MM.1S (cell line): ENCODE measurements at regions not wholly inside any gene's neighbourhood (a gene's known extent, or its start where the extent isn't known, plus 50 kb on each side); places are given as distances from the start of the nearest gene placed in this dataset.

ENCODE experiments used
- DNase-seq: peaks from one replicate; pipeline ENCODE4 v3.0.0-alpha.2; 2015
- H2AFZ ChIP-seq: fragments of 300-600 bp; sonication (generic); 2 replicates; pipeline ENCODE4 v1.6.0; 2016; ENCODE audit warnings: antibody characterized with exemption, low read length
- H3F3A ChIP-seq: fragments of 300-600 bp; sonication (generic); 2 replicates; pipeline ENCODE4 v1.6.1; 2016; ENCODE audit warnings: mild to moderate bottlenecking, antibody characterized with exemption, low read length, moderate library complexity, mixed read lengths; ENCODE audit not compliant: insufficient read depth
- H3K27ac ChIP-seq: fragments of 300-600 bp; sonication (generic); 2 replicates; pipeline ENCODE4 v1.5.1; 2016; ENCODE audit warnings: mild to moderate bottlenecking, low read length
- H3K27me3 ChIP-seq: fragments of 300-600 bp; sonication (generic); replicated peaks from 2 replicates; pipeline ENCODE4 v1.6.0; 2016; ENCODE audit warnings: low read length; ENCODE audit not compliant: insufficient read depth
- H3K36me3 ChIP-seq: fragments of 300-600 bp; sonication (generic); replicated peaks from 2 replicates; pipeline ENCODE4 v1.6.1; 2016; ENCODE audit warnings: mild to moderate bottlenecking, low read length, mixed read lengths; ENCODE audit not compliant: insufficient read depth
- H3K4me1 ChIP-seq: fragments of 300-600 bp; sonication (generic); 2 replicates; pipeline ENCODE4 v1.6.1; 2016; ENCODE audit warnings: low read length, mixed read lengths
- H3K4me2 ChIP-seq: fragments of 300-600 bp; sonication (generic); 2 replicates; pipeline ENCODE4 v1.6.0; 2016; ENCODE audit warnings: low read depth, low read length
- H3K4me3 ChIP-seq: fragments of 300-600 bp; sonication (generic); 2 replicates; pipeline ENCODE4 v1.5.1; 2016; ENCODE audit warnings: low read length, mixed read lengths
- H3K79me2 ChIP-seq: fragments of 300-600 bp; sonication (generic); 2 replicates; pipeline ENCODE4 v1.6.1; 2016; ENCODE audit warnings: mixed run types, low read length, mixed read lengths
- H3K9ac ChIP-seq: fragments of 300-600 bp; sonication (generic); 2 replicates; pipeline ENCODE4 v1.6.1; 2016; ENCODE audit warnings: low read length, mixed read lengths
- H3K9me2 ChIP-seq: fragments of 300-600 bp; sonication (generic); replicated peaks from 2 replicates; pipeline ENCODE4 v1.6.1; 2016; ENCODE audit warnings: mild to moderate bottlenecking, low read length, mixed read lengths; ENCODE audit not compliant: insufficient read depth
- H3K9me3 ChIP-seq: fragments of 300-600 bp; sonication (generic); replicated peaks from 2 replicates; pipeline ENCODE4 v1.6.1; 2016; ENCODE audit warnings: mild to moderate bottlenecking, low read length, mixed read lengths; ENCODE audit not compliant: insufficient read depth
- H4K20me1 ChIP-seq: fragments of 300-600 bp; sonication (generic); 2 replicates; pipeline ENCODE4 v1.6.1; 2016; ENCODE audit warnings: mild to moderate bottlenecking, low read length, moderate library complexity, mixed read lengths; ENCODE audit not compliant: insufficient read depth
- CTCF ChIP-seq: fragments of 300-600 bp; sonication (generic); IDR thresholded peaks from 2 replicates; pipeline ENCODE4 v1.5.1; 2016; ENCODE audit warnings: antibody characterized with exemption, low read length, mixed read lengths
- EZH2 ChIP-seq: fragments of 300-600 bp; sonication (generic); optimal IDR thresholded peaks from 2 replicates; pipeline ENCODE3; 2017; ENCODE audit warnings: low read depth, mild to moderate bottlenecking, antibody characterized with exemption, low read length, mixed read lengths
- EZH2phosphoT487 ChIP-seq: fragments of 300-600 bp; sonication (generic); IDR thresholded peaks from 2 replicates; pipeline ENCODE4 v1.6.1; 2018; ENCODE audit warnings: antibody characterized with exemption, low read length

- Histone ChIP-seq H3K9ac (no peak overlapping the region), H3K36me3 (no peaks in the 10 kb centered on the region), H3K27ac (no peak overlapping the region), H3K4me3 (no peak overlapping the region), H3K9me3 (no peaks in the 10 kb centered on the region), H3K79me2 (no peaks in the 10 kb centered on the region), H3K9me2 (no peaks in the 10 kb centered on the region), H4K20me1 (no peaks in the 10 kb centered on the region), H3F3A (no peaks in the 10 kb centered on the region), H3K4me1 (no peaks in the 10 kb centered on the region), H2AFZ (no peak overlapping the region), H3K4me2 (no peak overlapping the region), H3K27me3 (no peaks in the 10 kb centered on the region)
- TF ChIP-seq EZH2 (no peak), EZH2phosphoT487 (no peak), CTCF (no peak)
- DNase-seq, result no peak
These were observed 426.1 kb downstream of the PLPP3 start for GRCh38 chr1:56153276-56153675.

- H3K4me1 ChIP-seq, result no peaks in the 10 kb centered on the region
- no peaks in the 10 kb centered on the region for H3K9me3 ChIP-seq
- no peak overlapping the region for H3K27ac ChIP-seq
- H3K79me2 ChIP-seq, result no peaks in the 10 kb centered on the region
- no peak overlapping the region for H3K4me2 ChIP-seq
- no peaks in the 10 kb centered on the region for H3F3A ChIP-seq
- H3K36me3 ChIP-seq, result no peaks in the 10 kb centered on the region
- TF ChIP-seq CTCF (no peak), EZH2phosphoT487 (no peak), EZH2 (no peak)
- H3K27me3 ChIP-seq, result no peaks in the 10 kb centered on the region
- no peaks in the 10 kb centered on the region for H4K20me1 ChIP-seq
- no peak overlapping the region for H3K4me3 ChIP-seq
- DNase-seq, result no peak
- H3K9ac ChIP-seq, result no peak overlapping the region
- H2AFZ ChIP-seq, result no peak overlapping the region
- H3K9me2 ChIP-seq, result no peaks in the 10 kb centered on the region
These were observed 426.7 kb downstream of the PLPP3 start for GRCh38 chr1:56152635-56153034.

- Histone ChIP-seq H3K4me3 (no peak overlapping the region), H2AFZ (no peak overlapping the region), H3K27me3 (no peaks in the 10 kb centered on the region), H3K9ac (no peak overlapping the region), H3K36me3 (no peaks in the 10 kb centered on the region), H3K4me2 (no peak overlapping the region), H3K9me2 (no peaks in the 10 kb centered on the region), H3F3A (no peaks in the 10 kb centered on the region), H3K27ac (no peak overlapping the region), H4K20me1 (no peaks in the 10 kb centered on the region), H3K9me3 (no peaks in the 10 kb centered on the region), H3K79me2 (no peaks in the 10 kb centered on the region), H3K4me1 (no peaks in the 10 kb centered on the region)
- TF ChIP-seq EZH2phosphoT487, result no peak
- no peak for TF ChIP-seq CTCF
- no peak for DNase-seq
These were observed 428.0 kb downstream of the PLPP3 start for GRCh38 chr1:56151402-56151801.
